ENCODE measurements at regions not wholly inside any gene's neighbourhood (a gene's known extent, or its start where the extent isn't known, plus 50 kb on each side); places are given as distances from the start of the nearest gene placed in this dataset.

GRCh38 chr16:55256412-55257016, 67.5 kb upstream of the IRX6 start:
- no peaks in the 10 kb centered on the region for H3K27me3 ChIP-seq (ENCODE audit: insufficient read depth, low read length)
- Mint-ChIP-seq H3K4me3 (ENCODE audit: unreplicated experiment) (no peak overlapping the region), H3K4me1 (ENCODE audit: low read depth, unreplicated experiment) (no peaks in the 10 kb centered on the region), H3K27ac (ENCODE audit: unreplicated experiment) (no peak overlapping the region), H3K36me3 (ENCODE audit: low read depth, unreplicated experiment) (no peaks in the 10 kb centered on the region), H3K9me3 (ENCODE audit: unreplicated experiment) (peaks cover 1% of the 10 kb centered on the region), H3K27me3 (ENCODE audit: low read depth, unreplicated experiment) (peaks cover 11% of the 10 kb centered on the region)
- H4K20me1 ChIP-seq (ENCODE audit: insufficient read depth, low read length) = no peaks in the 10 kb centered on the region
- no peaks in the 10 kb centered on the region for H3K79me2 ChIP-seq (ENCODE audit: insufficient read depth, low read length)
- DNase-seq (ENCODE audit: low read depth) = no peak
- no peak for FAIRE-seq
- H3K4me1 ChIP-seq (ENCODE audit: insufficient read depth, low read length) = no peaks in the 10 kb centered on the region
- H3K4me2 ChIP-seq (ENCODE audit: low read length) = no peak overlapping the region
- TF ChIP-seq EZH2 (IDR thresholded peaks at IDR 0.05; ENCODE audit: insufficient read depth, low read length) = no peak
- no peak for TF ChIP-seq CTCF (IDR thresholded peaks at IDR 0.05; ENCODE audit: insufficient read depth, low read depth, low read length)
- H3K9ac ChIP-seq (ENCODE audit: low read length) = no peak overlapping the region
- no peak overlapping the region for H3K4me3 ChIP-seq (ENCODE audit: insufficient read depth, low read depth, low read length)
- H3K9me3 ChIP-seq (ENCODE audit: insufficient read depth, low read depth, low read length) = no peaks in the 10 kb centered on the region
- no peak overlapping the region for H2AFZ ChIP-seq (ENCODE audit: low read depth, low read length)
- H3K27ac ChIP-seq (ENCODE audit: low read depth, low read length) = no peak overlapping the region
- H3K36me3 ChIP-seq (ENCODE audit: insufficient read depth, low read length) = no peaks in the 10 kb centered on the region

GRCh38 chr16:55257966-55258613, 65.9 kb upstream of the IRX6 start:
- FAIRE-seq = no peak
- peaks cover 1% of the 10 kb centered on the region for H3K9me3 Mint-ChIP-seq (ENCODE audit: unreplicated experiment)
- H3K27me3 ChIP-seq (ENCODE audit: insufficient read depth, low read length) = no peaks in the 10 kb centered on the region
- H3K79me2 ChIP-seq (ENCODE audit: insufficient read depth, low read length) = no peaks in the 10 kb centered on the region
- no peak overlapping the region for H3K4me3 Mint-ChIP-seq (ENCODE audit: unreplicated experiment)
- no peak overlapping the region for H3K4me3 ChIP-seq (ENCODE audit: insufficient read depth, low read depth, low read length)
- no peak overlapping the region for H3K9ac ChIP-seq (ENCODE audit: low read length)
- no peak overlapping the region for H3K27ac ChIP-seq (ENCODE audit: low read depth, low read length)
- no peaks in the 10 kb centered on the region for H3K36me3 Mint-ChIP-seq (ENCODE audit: low read depth, unreplicated experiment)
- no peak overlapping the region for H3K27ac Mint-ChIP-seq (ENCODE audit: unreplicated experiment)
- no peak overlapping the region for H3K4me2 ChIP-seq (ENCODE audit: low read length)
- no peaks in the 10 kb centered on the region for H3K4me1 Mint-ChIP-seq (ENCODE audit: low read depth, unreplicated experiment)
- no peaks in the 10 kb centered on the region for H3K36me3 ChIP-seq (ENCODE audit: insufficient read depth, low read length)
- no peaks in the 10 kb centered on the region for H3K4me1 ChIP-seq (ENCODE audit: insufficient read depth, low read length)
- TF ChIP-seq EZH2 (IDR thresholded peaks at IDR 0.05; ENCODE audit: insufficient read depth, low read length) = no peak
- peak; percentile 68 for TF ChIP-seq CTCF (IDR thresholded peaks at IDR 0.05; ENCODE audit: insufficient read depth, low read depth, low read length)
- no peak overlapping the region for H2AFZ ChIP-seq (ENCODE audit: low read depth, low read length)
- H4K20me1 ChIP-seq (ENCODE audit: insufficient read depth, low read length) = no peaks in the 10 kb centered on the region
- H3K9me3 ChIP-seq (ENCODE audit: insufficient read depth, low read depth, low read length) = no peaks in the 10 kb centered on the region
- peak; percentile 14 for DNase-seq (ENCODE audit: low read depth)
- peaks cover 13% of the 10 kb centered on the region for H3K27me3 Mint-ChIP-seq (ENCODE audit: low read depth, unreplicated experiment)

- Mint-ChIP-seq H3K27ac (ENCODE audit: unreplicated experiment) (no peak overlapping the region), H3K4me3 (ENCODE audit: unreplicated experiment) (no peak overlapping the region), H3K4me1 (ENCODE audit: low read depth, unreplicated experiment) (no peaks in the 10 kb centered on the region), H3K9me3 (ENCODE audit: unreplicated experiment) (no peaks in the 10 kb centered on the region), H3K27me3 (ENCODE audit: low read depth, unreplicated experiment) (peaks cover 29% of the 10 kb centered on the region), H3K36me3 (ENCODE audit: low read depth, unreplicated experiment) (no peaks in the 10 kb centered on the region)
- FAIRE-seq (no peak), DNase-seq (ENCODE audit: low read depth) (no peak)
- H2AFZ ChIP-seq (ENCODE audit: low read depth, low read length) = no peak overlapping the region
- H3K9ac ChIP-seq (ENCODE audit: low read length) = no peak overlapping the region
- no peaks in the 10 kb centered on the region for H3K27me3 ChIP-seq (ENCODE audit: insufficient read depth, low read length)
- H3K4me3 ChIP-seq (ENCODE audit: insufficient read depth, low read depth, low read length) = no peak overlapping the region
- no peak overlapping the region for H3K27ac ChIP-seq (ENCODE audit: low read depth, low read length)
- no peaks in the 10 kb centered on the region for H3K36me3 ChIP-seq (ENCODE audit: insufficient read depth, low read length)
- TF ChIP-seq CTCF (IDR thresholded peaks at IDR 0.05; ENCODE audit: insufficient read depth, low read depth, low read length) (no peak), EZH2 (IDR thresholded peaks at IDR 0.05; ENCODE audit: insufficient read depth, low read length) (no peak)
- H3K4me1 ChIP-seq (ENCODE audit: insufficient read depth, low read length) = no peaks in the 10 kb centered on the region
- no peak overlapping the region for H3K4me2 ChIP-seq (ENCODE audit: low read length)
- no peaks in the 10 kb centered on the region for H3K9me3 ChIP-seq (ENCODE audit: insufficient read depth, low read depth, low read length)
- no peaks in the 10 kb centered on the region for H4K20me1 ChIP-seq (ENCODE audit: insufficient read depth, low read length)
- H3K79me2 ChIP-seq (ENCODE audit: insufficient read depth, low read length) = no peaks in the 10 kb centered on the region
Observed at GRCh38 chr16:55261301-55261700, 62.7 kb upstream of the IRX6 start.
